GM15510 (cell line): ENCODE measurements at regions not wholly inside any gene's neighbourhood (a gene's known extent, or its start where the extent isn't known, plus 50 kb on each side); places are given as distances from the start of the nearest gene placed in this dataset.

Source experiments
- POLR2A ChIP-seq: IDR thresholded peaks from 3 replicates; pipeline ENCODE4 v1.6.1; 2011; ENCODE audit warnings: borderline replicate concordance; ENCODE audit not compliant: insufficient read length; ENCODE audit errors: extremely low read depth

DNA sequence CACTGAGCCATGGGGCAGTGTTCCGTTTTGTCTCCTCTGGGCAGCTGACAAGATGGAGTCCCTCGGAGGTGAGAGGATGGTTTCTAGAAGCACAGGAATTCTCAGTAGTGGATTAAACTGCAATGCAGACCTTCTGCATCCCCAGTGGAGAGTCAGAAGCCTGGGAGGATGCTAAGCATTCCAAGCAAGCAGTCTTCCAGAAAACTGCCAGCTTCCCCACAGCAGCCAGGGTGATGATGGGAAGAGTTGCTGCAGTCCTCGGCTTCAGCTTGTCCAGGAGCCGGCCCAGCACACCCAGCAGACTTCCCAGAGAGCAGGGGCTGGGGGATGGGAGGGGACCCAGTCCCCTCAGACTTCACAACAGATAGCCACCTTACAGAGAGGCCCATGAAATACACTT lies 163.6 kb downstream of the LY86 start:
- no peak for TF ChIP-seq POLR2A

GRCh38 chr6:6753301-6753700 lies 164.8 kb downstream of the LY86 start:
- TF ChIP-seq POLR2A: no peak

GRCh38 chr6:6756526-6756925 lies 168.0 kb downstream of the LY86 start:
- no peak for TF ChIP-seq POLR2A

- no peak for TF ChIP-seq POLR2A
These were observed 170.0 kb downstream of the LY86 start for GRCh38 chr6:6758546-6758914.

- TF ChIP-seq POLR2A: no peak
These were observed 170.6 kb downstream of the LY86 start for GRCh38 chr6:6758915-6759654.

GRCh38 chr6:6760002-6760401 lies 171.5 kb downstream of the LY86 start:
- no peak for TF ChIP-seq POLR2A

DNA sequence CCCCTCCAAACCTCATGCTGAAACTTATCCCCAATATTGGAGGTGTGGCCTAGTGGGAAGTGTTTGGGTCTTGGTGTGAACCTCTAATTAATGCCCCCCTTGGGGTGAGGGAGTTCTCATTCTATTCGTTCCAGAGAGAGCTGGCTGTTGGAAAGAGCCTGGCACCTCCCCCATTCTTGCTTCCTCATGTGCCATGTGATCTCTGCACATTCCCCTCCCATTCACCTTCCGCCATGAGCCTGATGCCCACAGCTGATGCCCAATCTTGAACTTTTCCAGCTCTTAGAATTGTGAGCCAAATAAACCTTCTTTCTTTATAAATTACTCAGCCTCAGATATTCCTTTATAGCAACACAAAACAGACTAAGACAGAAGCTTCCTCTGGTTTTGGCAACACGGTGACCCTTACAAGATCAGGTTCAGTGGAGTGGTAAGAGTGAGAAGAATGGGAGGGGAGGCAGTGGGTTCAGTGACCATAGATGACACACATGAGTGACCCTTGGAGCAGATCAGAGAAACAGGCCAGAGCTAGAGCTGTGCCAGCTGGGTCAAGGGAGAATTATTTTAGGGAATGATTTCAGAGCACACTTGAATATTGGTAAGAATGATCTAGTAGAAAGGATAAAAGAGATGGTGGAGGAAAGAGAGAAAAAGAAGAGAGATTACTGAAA lies 176.4 kb downstream of the LY86 start:
- no peak for TF ChIP-seq POLR2A

DNA sequence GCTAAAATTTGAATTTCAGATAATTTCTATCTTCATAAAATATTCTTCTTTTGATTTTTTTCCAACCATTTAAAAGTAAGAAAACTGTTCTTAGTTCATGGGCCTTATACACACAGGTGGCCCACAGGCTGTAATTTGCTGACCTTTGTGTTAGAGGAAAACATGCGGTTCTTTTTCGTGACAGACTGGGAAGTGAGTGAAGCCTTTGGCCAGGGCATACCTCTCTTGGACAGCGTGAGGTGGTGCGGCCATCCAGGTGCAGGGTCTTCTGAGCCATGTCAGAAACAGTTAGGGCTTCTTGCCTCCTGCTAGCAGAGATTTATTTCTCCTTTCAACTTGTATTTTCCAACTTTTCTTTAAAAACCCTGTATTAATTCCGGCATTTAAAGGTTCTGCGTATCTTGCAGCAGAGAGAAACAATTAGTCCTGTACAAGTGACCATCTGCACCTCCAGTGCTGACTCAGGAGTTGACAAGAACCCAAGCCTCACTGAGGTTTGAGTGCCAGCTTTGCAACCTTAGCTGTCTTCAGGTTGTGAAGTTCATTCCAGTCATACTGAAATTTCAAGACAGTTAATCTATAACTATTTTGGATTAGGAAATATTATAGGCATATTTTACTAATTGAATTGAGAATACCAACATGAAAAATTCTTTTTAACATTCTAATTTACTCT lies 177.8 kb downstream of the LY86 start:
- no peak for TF ChIP-seq POLR2A

- no peak for TF ChIP-seq POLR2A
These were observed 180.9 kb downstream of the LY86 start for GRCh38 chr6:6769466-6769865.

DNA sequence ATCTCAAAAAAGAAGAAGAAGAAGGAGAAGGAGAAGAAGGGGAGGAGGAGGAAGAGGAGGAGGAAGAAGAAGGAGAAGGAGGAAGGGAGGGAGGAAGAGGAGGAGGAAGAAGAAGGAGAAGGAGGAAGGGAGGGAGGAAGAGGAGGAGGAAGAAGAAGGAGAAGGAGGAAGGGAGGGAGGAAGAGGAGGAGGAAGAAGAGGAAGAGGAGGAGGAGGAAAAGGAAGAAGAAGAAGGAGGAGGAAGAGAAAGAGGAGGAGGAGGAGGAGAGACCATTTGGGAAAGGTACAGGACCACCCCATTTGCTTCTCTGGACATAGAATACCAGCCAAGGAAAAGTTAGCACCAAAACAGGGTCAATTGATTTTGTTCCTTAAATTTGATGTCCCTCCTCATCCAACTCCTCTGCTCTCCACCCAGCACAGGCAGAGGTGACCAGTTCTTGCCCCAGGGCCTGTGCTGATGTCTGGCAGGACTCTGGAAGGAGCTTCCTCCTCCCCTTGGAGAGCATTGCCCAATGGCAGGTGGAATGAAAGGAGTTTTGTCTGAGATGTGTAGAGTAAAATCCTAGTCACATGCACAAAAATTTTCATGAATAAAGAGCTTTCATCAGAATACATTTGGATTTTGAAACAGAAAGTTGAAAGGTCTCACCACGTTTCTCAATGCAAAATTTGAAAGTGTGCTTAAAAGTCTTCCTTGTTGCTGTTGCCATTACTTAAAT lies 182.9 kb downstream of the LY86 start:
- TF ChIP-seq POLR2A: no peak

DNA sequence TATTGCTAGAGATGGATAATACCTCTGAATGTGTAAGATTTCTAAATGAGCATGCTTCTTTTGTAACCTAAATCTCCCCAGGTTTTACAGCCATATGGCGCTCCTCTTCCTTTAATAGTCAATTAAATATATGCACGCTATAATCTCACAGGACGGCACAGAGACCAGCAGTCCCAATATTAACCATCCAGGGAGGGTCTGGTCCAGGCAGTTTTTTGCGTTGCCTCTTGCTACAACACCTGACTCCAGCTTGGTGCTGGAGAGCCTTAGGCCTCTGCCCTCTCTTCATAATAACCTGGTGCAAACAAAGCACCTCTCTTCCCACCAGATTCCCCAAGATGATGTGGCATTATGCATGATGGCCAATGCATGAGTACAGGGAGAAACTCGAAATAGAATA lies 183.4 kb downstream of the LY86 start:
- TF ChIP-seq POLR2A: no peak

- TF ChIP-seq POLR2A: no peak
These were observed 184.2 kb downstream of the LY86 start for GRCh38 chr6:6772751-6773150.

- TF ChIP-seq POLR2A: no peak
These were observed 186.6 kb downstream of the LY86 start for GRCh38 chr6:6775074-6775473.

DNA sequence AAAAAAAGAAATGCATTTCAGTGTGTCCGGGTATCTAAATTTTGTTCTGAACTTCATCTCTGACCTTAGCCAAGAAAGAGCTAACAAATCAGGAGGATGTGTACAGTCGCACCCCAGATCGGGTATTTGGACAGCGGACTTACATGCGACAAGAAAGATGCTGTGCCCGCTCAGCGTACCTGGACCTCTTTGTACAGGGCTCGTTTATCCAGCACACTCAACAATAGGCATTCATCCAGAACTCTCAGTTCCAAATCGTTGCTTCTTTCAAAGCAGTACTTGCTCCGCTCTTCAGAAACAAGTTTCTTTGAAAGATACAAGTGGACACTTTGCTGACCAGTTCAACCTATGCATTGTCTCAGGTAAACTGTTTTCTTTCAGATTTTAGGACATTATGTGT lies 191.7 kb downstream of the LY86 start:
- TF ChIP-seq POLR2A: no peak
